GM19395 (cell line): ENCODE measurements at regions not wholly inside any gene's neighbourhood (a gene's known extent, or its start where the extent isn't known, plus 50 kb on each side); places are given as distances from the start of the nearest gene placed in this dataset.

Experiments used
- ATAC-seq: cut with Tn5 transposase; IDR thresholded peaks from one replicate; pipeline ENCODE4 v1.9.1; 2021; ENCODE audit warnings: mild to moderate bottlenecking, moderate library complexity; ENCODE audit not compliant: unreplicated experiment

- no peak for ATAC-seq
These were observed 84.8 kb upstream of the RNF217 start for GRCh38 chr6:124877468-124877867.

GRCh38 chr6:124879110-124879991 lies 82.9 kb upstream of the RNF217 start:
- ATAC-seq: no peak

GRCh38 chr6:124879992-124880355 lies 82.3 kb upstream of the RNF217 start:
- no peak for ATAC-seq

- ATAC-seq: peak; percentile 59
These were observed 80.2 kb upstream of the RNF217 start for GRCh38 chr6:124881898-124882578.

GRCh38 chr6:124882579-124883393 lies 79.5 kb upstream of the RNF217 start:
- no peak for ATAC-seq

- no peak for ATAC-seq
These were observed 77.1 kb upstream of the RNF217 start for GRCh38 chr6:124885171-124885570.

GRCh38 chr6:124887872-124888580 lies 74.2 kb upstream of the RNF217 start:
- peak; percentile 46 for ATAC-seq

GRCh38 chr6:124888581-124889371 lies 73.5 kb upstream of the RNF217 start:
- peak; percentile 74 for ATAC-seq

- no peak for ATAC-seq
These were observed 61.2 kb upstream of the RNF217 start for GRCh38 chr6:124901084-124901483.

GRCh38 chr6:124903797-124904196 lies 58.4 kb upstream of the RNF217 start:
- no peak for ATAC-seq

- ATAC-seq: no peak
These were observed 54.6 kb upstream of the RNF217 start for GRCh38 chr6:124907596-124907995.
